Body of pancreas (tissue), 4 donors: ENCODE measurements at regions not wholly inside any gene's neighbourhood (a gene's known extent, or its start where the extent isn't known, plus 50 kb on each side); places are given as distances from the start of the nearest gene placed in this dataset.

Experiments
- ATAC-seq: fragments of 150-250 bp; one replicate; pipeline ENCODE4 v1.9.1; 2016
- DNase-seq, 4 donors: peaks; one replicate each; pipeline ENCODE4 v3.0.0-alpha.2; 2019
- H3K27ac ChIP-seq, 4 donors: fragments of 200-600 bp; sonication (generic); 1 replicate in 3 of 4; 2 replicates in 1 of 4; pipeline versions ENCODE4 v1.5.1 to v1.6.1; 2016 to 2019; ENCODE audit warnings: mild to moderate bottlenecking in 1 of 4, mixed read lengths in 1 of 4, moderate library complexity in 1 of 4
- H3K27me3 ChIP-seq, 2 donors: fragments of 200-600 bp; sonication (generic); one replicate each; pipeline ENCODE4 v1.6.0; 2016; ENCODE audit warnings: mild to moderate bottlenecking in 1 of 2
- H3K36me3 ChIP-seq, 2 donors: fragments of 200-600 bp; sonication (generic); replicated peaks in 1 of 2; 2 replicates each; pipeline ENCODE4 v1.5.1; 2016; ENCODE audit warnings: low read depth in 2 of 2; ENCODE audit not compliant: insufficient read depth in 1 of 2
- H3K4me1 ChIP-seq: fragments of 200-600 bp; sonication (generic); one replicate; pipeline ENCODE4 v1.6.0; 2016
- H3K4me3 ChIP-seq, 2 donors: fragments of 200-600 bp; sonication (generic); 1 replicate in 1 of 2; 2 replicates in 1 of 2; pipeline ENCODE4 v1.5.1; 2016 to 2019
- H3K9me3 ChIP-seq, 3 donors: fragments of 200-600 bp; sonication (generic); 1 replicate in 2 of 3; 2 replicates in 1 of 3; pipeline ENCODE4 v1.5.1; 2016
- CTCF ChIP-seq, 7 experiments: fragments of 450-650 bp in 4 of 7; fragments of 200-600 bp in 3 of 7; sonication (generic) in 3 of 7; IDR thresholded peaks; one replicate each; pipeline ENCODE4 v1.5.1; 2016 to 2019; ENCODE audit warnings: antibody characterized with exemption in 7 of 7
- POLR2A ChIP-seq, 3 donors: fragments of 450-650 bp; IDR thresholded peaks; one replicate each; pipeline ENCODE4 v1.6.1; 2016; ENCODE audit warnings: antibody characterized with exemption in 3 of 3, mild to moderate bottlenecking in 2 of 3
- WGBS, 2 donors: methylation state at CpG; one replicate each; pipeline ENCODE4 v1.1.5; 2017; 5-methylcytosine and 5-hydroxymethylcytosine counted together
- intact Hi-C: fragments of 100-400 bp; cut with DNase I; formaldehyde crosslinking; loops from one replicate; pipeline ENCODE4 v1.15.1; 2023

- Histone ChIP-seq H3K36me3 (no peaks in the 10 kb centered on the region), H3K4me1 (no peaks in the 10 kb centered on the region), H3K27ac (no peak overlapping the region), H3K27me3 (no peaks in the 10 kb centered on the region), H3K4me3 (no peak overlapping the region), H3K9me3 (no peaks in the 10 kb centered on the region)
- TF ChIP-seq POLR2A (IDR thresholded peaks at IDR 0.05) (no peak), CTCF (IDR thresholded peaks at IDR 0.05) (no peak)
- ATAC-seq = no peak
- 46 to 57% methylated on average over 4 of the region's 4 CpGs for WGBS, 2 donors
- no peak for DNase-seq
- intact Hi-C loops = no loop called here
These were observed 554.2 kb downstream of the CDH26 start for GRCh38 chr20:60512443-60512842.

- 70 to 72% methylated on average over 3 of the region's 3 CpGs for WGBS, 2 donors
- ATAC-seq = no peak
These were observed 554.9 kb downstream of the CDH26 start for GRCh38 chr20:60513141-60513540.

GRCh38 chr20:60516442-60516841 lies 558.2 kb downstream of the CDH26 start:
- Histone ChIP-seq H3K4me3 (no peak overlapping the region), H3K27me3 (no peaks in the 10 kb centered on the region), H3K27ac (no peak overlapping the region), H3K9me3 (no peaks in the 10 kb centered on the region), H3K36me3 (no peaks in the 10 kb centered on the region), H3K4me1 (no peaks in the 10 kb centered on the region)
- TF ChIP-seq CTCF (IDR thresholded peaks at IDR 0.05) (no peak), POLR2A (IDR thresholded peaks at IDR 0.05) (no peak)
- intact Hi-C loops = no loop called here
- ATAC-seq (no peak), DNase-seq (no peak)
- 53 to 57% methylated on average over 2 of the region's 2 CpGs for WGBS, 2 donors

More at GRCh38 chr20:60513141-60513540, 554.9 kb downstream of the CDH26 start:
- intact Hi-C loops = no loop called here
- DNase-seq = no peak
- no peaks in the 10 kb centered on the region for H3K36me3 ChIP-seq
- no peaks in the 10 kb centered on the region for H3K27me3 ChIP-seq
- H3K27ac ChIP-seq = no peak overlapping the region
- no peaks in the 10 kb centered on the region for H3K9me3 ChIP-seq
- no peaks in the 10 kb centered on the region for H3K4me1 ChIP-seq
- TF ChIP-seq CTCF (IDR thresholded peaks at IDR 0.05) (no peak), POLR2A (IDR thresholded peaks at IDR 0.05) (no peak)
- H3K4me3 ChIP-seq = no peak overlapping the region

GRCh38 chr20:60518022-60518421 lies 559.8 kb downstream of the CDH26 start:
- no peak overlapping the region for H3K27ac ChIP-seq
- no peak for ATAC-seq
- TF ChIP-seq CTCF (IDR thresholded peaks at IDR 0.05) (no peak), POLR2A (IDR thresholded peaks at IDR 0.05) (no peak)
- H3K36me3 ChIP-seq = no peaks in the 10 kb centered on the region
- intact Hi-C loops = no loop called here
- no peaks in the 10 kb centered on the region for H3K9me3 ChIP-seq
- H3K27me3 ChIP-seq = no peaks in the 10 kb centered on the region
- H3K4me3 ChIP-seq = no peak overlapping the region
- WGBS, 2 donors = 44 to 67% methylated on average over 1 of the region's 1 CpG
- no peak for DNase-seq
- H3K4me1 ChIP-seq = no peaks in the 10 kb centered on the region

- no peak for TF ChIP-seq POLR2A (IDR thresholded peaks at IDR 0.05)
- no peak for TF ChIP-seq CTCF (IDR thresholded peaks at IDR 0.05)
- Histone ChIP-seq H3K9me3 (no peaks in the 10 kb centered on the region), H3K4me3 (no peak overlapping the region), H3K4me1 (no peaks in the 10 kb centered on the region), H3K36me3 (no peaks in the 10 kb centered on the region), H3K27ac (no peak overlapping the region), H3K27me3 (no peaks in the 10 kb centered on the region)
- DNase-seq (no peak), ATAC-seq (no peak)
- 65 to 71% methylated on average over 2 of the region's 2 CpGs for WGBS, 2 donors
- intact Hi-C loops = no loop called here
These were observed 567.2 kb downstream of the CDH26 start for GRCh38 chr20:60525397-60525796.
